ENCODE measurements at regions not wholly inside any gene's neighbourhood (a gene's known extent, or its start where the extent isn't known, plus 50 kb on each side); places are given as distances from the start of the nearest gene placed in this dataset.

- TF ChIP-seq CTCF (IDR thresholded peaks at IDR 0.05 in 4 of 5, conservative IDR thresholded peaks at IDR 0.05 in 1 of 5) (no peak), POLR2A (IDR thresholded peaks at IDR 0.05) (no peak)
Measured at GRCh38 chr14:32022525-32022924, 54.6 kb upstream of the ARHGAP5 start.

Data from gastrocnemius medialis (tissue), 4 donors.